ENCODE measurements at regions not wholly inside any gene's neighbourhood (a gene's known extent, or its start where the extent isn't known, plus 50 kb on each side); places are given as distances from the start of the nearest gene placed in this dataset.

DNA sequence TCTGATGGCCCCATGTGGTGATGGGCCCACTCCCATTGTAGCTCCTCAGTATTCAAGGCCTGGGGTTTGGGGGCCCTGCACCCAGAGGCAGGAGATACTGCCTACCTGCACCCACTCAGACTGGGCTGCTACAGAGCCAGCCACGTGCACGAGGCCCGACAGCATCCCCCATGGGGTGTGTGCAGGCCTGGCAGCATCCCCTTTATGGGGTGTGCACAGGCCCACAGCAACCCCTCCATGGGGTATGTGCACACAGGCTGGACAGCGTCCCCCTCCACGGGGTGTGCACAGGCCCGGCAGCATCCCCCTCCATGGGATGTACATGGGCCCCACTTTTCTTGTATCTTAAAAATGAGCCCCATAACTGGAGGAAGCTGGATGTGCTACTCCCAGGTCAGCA, 156.0 kb downstream of the RBFOX3 start:
- Histone ChIP-seq H3K9me3 (ENCODE audit: control insufficient read depth in 2 of 2, insufficient read depth in 1 of 2, low read length in 1 of 2) (no peaks in the 10 kb centered on the region), H3K36me3 (ENCODE audit: control insufficient read depth in 2 of 2, insufficient read depth in 2 of 2, low read length in 1 of 2) (no peaks in the 10 kb centered on the region), H3K4me1 (ENCODE audit: control insufficient read depth in 2 of 2, insufficient read depth in 2 of 2, low read length in 2 of 2) (no peaks in the 10 kb centered on the region), H3K4me3 (ENCODE audit: low read length in 2 of 2) (no peak overlapping the region), H3K27ac (ENCODE audit: low read depth in 1 of 2, low read length in 1 of 2) (no peak overlapping the region), H3K27me3 (ENCODE audit: control insufficient read depth in 2 of 2, insufficient read depth in 1 of 2, low read length in 1 of 2) (no peaks in the 10 kb centered on the region)
- DNase-seq (ENCODE audit: low read depth in 6 of 9, low spot score in 9 of 9): no peak
- 97% methylated on average over 6 of the region's 6 CpGs for WGBS

DNA sequence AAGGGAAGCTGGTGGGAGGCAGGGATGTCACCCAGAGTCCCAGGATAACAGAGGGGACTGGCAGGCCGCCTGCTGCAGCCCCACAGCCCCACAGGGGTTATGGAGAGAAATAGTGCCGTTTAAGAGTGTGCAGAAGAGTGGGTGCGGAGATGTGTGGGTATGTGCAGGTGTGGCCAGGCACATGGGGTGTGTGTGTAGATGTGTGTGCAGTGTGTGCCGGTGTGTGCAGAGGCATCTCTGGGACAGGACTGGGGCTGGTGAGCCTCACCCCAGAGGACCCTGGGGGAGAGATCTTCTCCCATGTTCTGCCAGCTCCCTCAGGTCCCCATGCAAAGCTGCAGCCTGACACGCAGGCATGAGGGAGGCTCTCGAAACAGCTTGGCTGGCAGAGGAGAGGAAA, 157.4 kb downstream of the RBFOX3 start:
- Histone ChIP-seq H3K9me3 (ENCODE audit: control insufficient read depth in 2 of 2, insufficient read depth in 1 of 2, low read length in 1 of 2) (no peaks in the 10 kb centered on the region), H3K27ac (ENCODE audit: low read depth in 1 of 2, low read length in 1 of 2) (no peak overlapping the region), H3K4me1 (ENCODE audit: control insufficient read depth in 2 of 2, insufficient read depth in 2 of 2, low read length in 2 of 2) (no peaks in the 10 kb centered on the region), H3K36me3 (ENCODE audit: control insufficient read depth in 2 of 2, insufficient read depth in 2 of 2, low read length in 1 of 2) (no peaks in the 10 kb centered on the region), H3K27me3 (ENCODE audit: control insufficient read depth in 2 of 2, insufficient read depth in 1 of 2, low read length in 1 of 2) (no peaks in the 10 kb centered on the region), H3K4me3 (ENCODE audit: low read length in 2 of 2) (no peak overlapping the region)
- DNase-seq (ENCODE audit: low read depth in 6 of 9, low spot score in 9 of 9): no peak
- WGBS: 75% methylated on average over 6 of the region's 6 CpGs

DNA sequence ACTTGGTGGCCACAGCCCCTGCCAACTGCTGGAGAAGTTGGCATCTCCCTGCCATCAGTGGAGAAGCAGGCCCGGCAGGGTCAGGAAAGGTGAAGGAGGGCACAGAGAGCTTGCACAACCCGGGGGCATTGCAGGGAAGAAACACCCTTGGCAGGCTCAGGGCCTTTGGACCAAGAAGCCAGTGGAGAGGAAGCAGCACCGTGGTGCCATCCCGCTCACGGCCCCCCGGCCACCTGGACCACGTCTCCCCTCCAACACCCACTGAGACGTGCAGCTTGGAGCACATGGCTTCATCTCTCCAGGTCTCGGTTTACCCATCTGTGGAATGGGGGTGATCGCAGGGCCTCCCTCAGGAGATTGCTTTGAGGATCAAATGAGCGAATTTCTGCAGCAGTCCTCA, 158.1 kb downstream of the RBFOX3 start:
- DNase-seq (ENCODE audit: low read depth in 6 of 9, low spot score in 9 of 9): no peak
- no peaks in the 10 kb centered on the region for H3K27me3 ChIP-seq (ENCODE audit: control insufficient read depth in 2 of 2, insufficient read depth in 1 of 2, low read length in 1 of 2)
- H3K27ac ChIP-seq (ENCODE audit: low read depth in 1 of 2, low read length in 1 of 2): no peak overlapping the region
- H3K4me3 ChIP-seq (ENCODE audit: low read length in 2 of 2): no peak overlapping the region
- H3K36me3 ChIP-seq (ENCODE audit: control insufficient read depth in 2 of 2, insufficient read depth in 2 of 2, low read length in 1 of 2): no peaks in the 10 kb centered on the region
- H3K4me1 ChIP-seq (ENCODE audit: control insufficient read depth in 2 of 2, insufficient read depth in 2 of 2, low read length in 2 of 2): no peaks in the 10 kb centered on the region
- 82% methylated on average over 11 of the region's 11 CpGs for WGBS
- H3K9me3 ChIP-seq (ENCODE audit: control insufficient read depth in 2 of 2, insufficient read depth in 1 of 2, low read length in 1 of 2): no peaks in the 10 kb centered on the region

DNA sequence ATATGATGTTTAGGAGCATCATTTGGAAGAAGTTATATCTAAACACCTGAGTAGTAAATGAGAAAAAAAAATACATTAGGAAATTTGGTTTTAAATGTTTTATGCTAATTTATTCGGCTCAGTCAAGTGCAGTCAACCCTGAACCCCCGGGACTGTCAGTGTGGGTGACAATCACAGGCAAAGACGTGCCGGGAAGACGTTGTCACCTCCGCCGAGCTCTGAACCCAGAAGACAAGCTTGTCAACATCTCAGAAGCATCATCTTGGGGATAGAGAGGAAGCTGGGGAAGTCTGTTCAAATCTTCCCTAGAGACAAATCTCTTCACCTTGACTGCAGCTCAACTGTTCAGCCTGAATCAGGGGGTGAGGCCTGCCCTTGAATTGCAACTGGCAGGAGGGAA, 159.7 kb downstream of the RBFOX3 start:
- no peaks in the 10 kb centered on the region for H3K4me1 ChIP-seq (ENCODE audit: control insufficient read depth in 2 of 2, insufficient read depth in 2 of 2, low read length in 2 of 2)
- no peaks in the 10 kb centered on the region for H3K36me3 ChIP-seq (ENCODE audit: control insufficient read depth in 2 of 2, insufficient read depth in 2 of 2, low read length in 1 of 2)
- no peaks in the 10 kb centered on the region for H3K27me3 ChIP-seq (ENCODE audit: control insufficient read depth in 2 of 2, insufficient read depth in 1 of 2, low read length in 1 of 2)
- no peak overlapping the region for H3K4me3 ChIP-seq (ENCODE audit: low read length in 2 of 2)
- 90% methylated on average over 7 of the region's 7 CpGs for WGBS
- H3K27ac ChIP-seq (ENCODE audit: low read depth in 1 of 2, low read length in 1 of 2): no peak overlapping the region
- no peak for DNase-seq (ENCODE audit: low read depth in 6 of 9, low spot score in 9 of 9)
- no peaks in the 10 kb centered on the region for H3K9me3 ChIP-seq (ENCODE audit: control insufficient read depth in 2 of 2, insufficient read depth in 1 of 2, low read length in 1 of 2)

DNA sequence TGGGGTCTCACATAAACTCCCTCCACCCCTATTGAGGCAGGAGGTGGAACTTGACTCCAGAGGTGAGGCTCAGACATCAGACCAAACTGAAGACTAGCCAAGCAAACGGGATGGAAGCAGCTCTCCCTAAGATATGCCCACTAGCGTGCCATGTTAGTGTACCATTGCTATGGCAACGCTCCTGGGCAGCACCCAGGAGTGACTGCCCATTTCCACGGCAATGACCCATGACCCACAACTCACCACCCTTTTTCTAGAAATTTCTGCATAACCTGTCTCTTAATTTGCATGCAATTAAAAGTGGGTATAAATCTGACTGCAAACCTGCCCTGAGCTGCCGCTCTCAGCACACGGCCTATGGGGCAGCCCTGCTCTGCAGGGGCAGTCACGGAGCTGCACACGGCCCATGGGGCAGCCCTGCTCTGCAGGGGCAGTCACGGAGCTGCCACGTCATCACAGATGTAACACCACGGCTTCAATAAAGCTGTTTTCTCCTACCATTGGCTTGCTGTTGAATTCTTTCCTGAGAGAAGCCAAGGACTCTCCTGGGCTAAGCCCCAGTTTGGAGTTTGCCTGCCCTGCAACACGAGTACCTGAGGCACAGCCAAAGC, 164.3 kb downstream of the RBFOX3 start:
- Histone ChIP-seq H3K9me3 (ENCODE audit: control insufficient read depth in 2 of 2, insufficient read depth in 1 of 2, low read length in 1 of 2) (no peaks in the 10 kb centered on the region), H3K36me3 (ENCODE audit: control insufficient read depth in 2 of 2, insufficient read depth in 2 of 2, low read length in 1 of 2) (no peaks in the 10 kb centered on the region), H3K4me1 (ENCODE audit: control insufficient read depth in 2 of 2, insufficient read depth in 2 of 2, low read length in 2 of 2) (no peaks in the 10 kb centered on the region), H3K27ac (ENCODE audit: low read depth in 1 of 2, low read length in 1 of 2) (no peak overlapping the region), H3K4me3 (ENCODE audit: low read length in 2 of 2) (no peak overlapping the region), H3K27me3 (ENCODE audit: control insufficient read depth in 2 of 2, insufficient read depth in 1 of 2, low read length in 1 of 2) (no peaks in the 10 kb centered on the region)
- WGBS: 87% methylated on average over 12 of the region's 12 CpGs
- DNase-seq (ENCODE audit: low read depth in 6 of 9, low spot score in 9 of 9): no peak

DNA sequence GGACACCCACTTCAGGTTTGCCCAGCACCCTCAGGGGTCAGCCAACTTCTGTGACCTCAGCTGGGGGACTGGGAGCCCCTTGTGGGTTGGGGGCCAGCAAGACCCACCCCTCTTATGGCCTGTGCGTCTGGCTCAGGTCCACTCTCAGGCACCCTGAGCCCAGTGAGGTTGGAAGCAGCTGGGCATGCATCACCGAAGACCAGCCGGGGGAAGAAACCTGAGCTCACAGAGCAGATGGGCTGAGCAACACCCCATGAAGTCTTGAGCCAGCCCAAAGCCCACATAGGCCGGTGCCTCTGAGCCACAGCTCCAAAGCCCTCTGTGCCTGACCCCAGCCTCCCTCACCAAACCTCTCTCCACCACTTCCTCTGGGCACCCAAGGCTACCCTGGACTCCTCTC, 166.7 kb downstream of the RBFOX3 start:
- no peak overlapping the region for H3K4me3 ChIP-seq (ENCODE audit: low read length in 2 of 2)
- H3K27ac ChIP-seq (ENCODE audit: low read depth in 1 of 2, low read length in 1 of 2): no peak overlapping the region
- WGBS: 90% methylated on average over 4 of the region's 4 CpGs
- H3K4me1 ChIP-seq (ENCODE audit: control insufficient read depth in 2 of 2, insufficient read depth in 2 of 2, low read length in 2 of 2): no peaks in the 10 kb centered on the region
- H3K9me3 ChIP-seq (ENCODE audit: control insufficient read depth in 2 of 2, insufficient read depth in 1 of 2, low read length in 1 of 2): no peaks in the 10 kb centered on the region
- DNase-seq (ENCODE audit: low read depth in 6 of 9, low spot score in 9 of 9): no peak
- no peaks in the 10 kb centered on the region for H3K36me3 ChIP-seq (ENCODE audit: control insufficient read depth in 2 of 2, insufficient read depth in 2 of 2, low read length in 1 of 2)
- no peaks in the 10 kb centered on the region for H3K27me3 ChIP-seq (ENCODE audit: control insufficient read depth in 2 of 2, insufficient read depth in 1 of 2, low read length in 1 of 2)

DNA sequence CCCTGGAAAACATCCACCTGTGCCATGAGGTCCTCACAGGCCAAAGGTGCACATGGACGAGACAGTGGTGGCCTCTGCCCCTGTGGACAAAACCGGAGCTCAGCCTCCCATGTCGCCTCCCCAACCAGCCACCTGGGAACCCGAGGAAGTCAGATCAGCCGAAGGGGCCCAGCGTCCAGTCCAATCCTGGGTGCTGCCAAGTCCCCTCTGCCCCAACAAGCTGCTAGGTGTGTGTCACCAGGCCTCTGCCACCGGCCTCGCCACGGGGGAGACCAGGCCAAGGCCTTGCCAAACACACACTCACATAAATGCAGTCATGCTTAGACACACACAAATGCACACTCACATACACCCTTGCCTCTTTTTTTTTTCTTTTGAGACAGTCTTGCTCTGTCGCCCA, 167.8 kb downstream of the RBFOX3 start:
- H3K4me1 ChIP-seq (ENCODE audit: control insufficient read depth in 2 of 2, insufficient read depth in 2 of 2, low read length in 2 of 2): no peaks in the 10 kb centered on the region
- H3K4me3 ChIP-seq (ENCODE audit: low read length in 2 of 2): no peak overlapping the region
- DNase-seq (ENCODE audit: low read depth in 6 of 9, low spot score in 9 of 9): no peak
- no peaks in the 10 kb centered on the region for H3K36me3 ChIP-seq (ENCODE audit: control insufficient read depth in 2 of 2, insufficient read depth in 2 of 2, low read length in 1 of 2)
- H3K9me3 ChIP-seq (ENCODE audit: control insufficient read depth in 2 of 2, insufficient read depth in 1 of 2, low read length in 1 of 2): no peaks in the 10 kb centered on the region
- WGBS: 94% methylated on average over 10 of the region's 10 CpGs
- H3K27ac ChIP-seq (ENCODE audit: low read depth in 1 of 2, low read length in 1 of 2): no peak overlapping the region
- H3K27me3 ChIP-seq (ENCODE audit: control insufficient read depth in 2 of 2, insufficient read depth in 1 of 2, low read length in 1 of 2): peaks cover 0 to 2% of the 10 kb centered on the region in 2 donors

DNA sequence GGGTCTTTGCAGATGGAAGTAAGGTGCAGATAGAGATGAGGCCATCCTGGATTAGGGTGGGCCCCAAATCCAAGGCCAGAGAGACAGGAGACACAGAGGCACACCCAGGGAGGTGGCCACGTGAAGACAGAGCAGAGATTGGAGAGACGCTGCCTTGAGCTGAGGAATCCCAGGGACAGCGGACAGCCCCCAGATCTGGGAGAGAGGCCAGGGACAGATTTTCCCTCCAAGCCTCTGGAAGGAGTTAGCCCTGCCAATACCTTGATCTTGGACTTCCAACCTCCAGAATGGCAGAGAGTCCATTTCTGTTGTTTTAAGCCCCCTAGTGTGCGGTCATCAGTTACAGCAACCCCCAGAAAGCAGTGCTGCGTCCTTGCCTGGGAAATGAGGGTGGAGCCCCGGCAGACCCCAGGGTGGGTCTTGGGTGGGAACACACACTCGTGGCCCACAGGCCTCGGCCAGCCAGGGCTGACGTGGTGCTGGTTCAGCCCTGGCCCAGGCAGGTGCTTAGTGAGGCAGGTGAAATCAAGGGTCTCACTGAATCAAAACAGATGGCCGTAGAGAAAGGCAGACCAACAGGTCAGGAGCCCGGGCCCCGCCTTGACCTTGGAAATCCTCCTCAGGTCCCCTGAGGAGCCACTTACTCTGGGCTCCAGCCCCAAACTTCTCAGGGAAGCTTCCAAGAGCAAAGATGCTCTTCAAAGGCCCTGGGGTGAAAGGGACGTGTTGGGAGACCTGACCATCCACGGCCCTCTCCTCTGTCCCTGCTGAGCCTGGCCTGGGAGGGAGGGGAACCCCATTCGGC, 169.3 kb downstream of the RBFOX3 start:
- DNase-seq (ENCODE audit: low read depth in 6 of 9, low spot score in 9 of 9): no peak
- no peak overlapping the region for H3K27ac ChIP-seq (ENCODE audit: low read depth in 1 of 2, low read length in 1 of 2)
- WGBS: 89% methylated on average over 15 of the region's 15 CpGs
- peaks cover 0 to 2% of the 10 kb centered on the region in 2 donors for H3K27me3 ChIP-seq (ENCODE audit: control insufficient read depth in 2 of 2, insufficient read depth in 1 of 2, low read length in 1 of 2)
- H3K4me1 ChIP-seq (ENCODE audit: control insufficient read depth in 2 of 2, insufficient read depth in 2 of 2, low read length in 2 of 2): no peaks in the 10 kb centered on the region
- H3K4me3 ChIP-seq (ENCODE audit: low read length in 2 of 2): no peak overlapping the region
- no peaks in the 10 kb centered on the region for H3K9me3 ChIP-seq (ENCODE audit: control insufficient read depth in 2 of 2, insufficient read depth in 1 of 2, low read length in 1 of 2)
- no peaks in the 10 kb centered on the region for H3K36me3 ChIP-seq (ENCODE audit: control insufficient read depth in 2 of 2, insufficient read depth in 2 of 2, low read length in 1 of 2)

DNA sequence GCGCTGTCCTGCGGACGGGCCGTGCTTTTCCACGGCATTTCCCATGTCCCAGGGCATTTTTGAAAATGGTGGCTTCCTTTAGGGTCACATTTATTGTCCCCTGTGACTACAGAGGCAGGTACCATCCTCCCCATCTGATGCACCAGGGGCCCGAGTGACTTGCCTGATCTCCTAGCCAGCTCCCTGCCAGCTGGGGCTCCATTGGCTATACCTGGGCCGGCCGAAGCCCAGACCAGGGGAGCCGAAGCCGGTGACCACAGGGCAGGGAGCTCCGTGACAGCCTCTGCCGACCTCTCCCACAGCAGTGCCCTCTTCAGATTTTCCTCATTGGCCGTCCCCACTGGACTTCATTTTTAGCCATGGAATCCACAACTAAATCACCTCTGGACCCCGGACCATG, 170.6 kb downstream of the RBFOX3 start:
- no peaks in the 10 kb centered on the region for H3K4me1 ChIP-seq (ENCODE audit: control insufficient read depth in 2 of 2, insufficient read depth in 2 of 2, low read length in 2 of 2)
- 92% methylated on average over 14 of the region's 14 CpGs for WGBS
- H3K4me3 ChIP-seq (ENCODE audit: low read length in 2 of 2): no peak overlapping the region
- peaks cover 0 to 2% of the 10 kb centered on the region in 2 donors for H3K27me3 ChIP-seq (ENCODE audit: control insufficient read depth in 2 of 2, insufficient read depth in 1 of 2, low read length in 1 of 2)
- no peak for DNase-seq (ENCODE audit: low read depth in 6 of 9, low spot score in 9 of 9)
- H3K36me3 ChIP-seq (ENCODE audit: control insufficient read depth in 2 of 2, insufficient read depth in 2 of 2, low read length in 1 of 2): no peaks in the 10 kb centered on the region
- no peak overlapping the region for H3K27ac ChIP-seq (ENCODE audit: low read depth in 1 of 2, low read length in 1 of 2)
- no peaks in the 10 kb centered on the region for H3K9me3 ChIP-seq (ENCODE audit: control insufficient read depth in 2 of 2, insufficient read depth in 1 of 2, low read length in 1 of 2)

Data from thymus (tissue), 11 donors.